Right forelimb (tissue), 1 donor: ENCODE measurements at regions not wholly inside any gene's neighbourhood (a gene's known extent, or its start where the extent isn't known, plus 50 kb on each side); places are given as distances from the start of the nearest gene placed in this dataset.
"Not testable (repeated sequence)": the region's sequence is repeated elsewhere in the genome, so short reads cannot be mapped to it uniquely, and the experiment has no call there.

Experiments used
- DNase-seq: peaks from one replicate; pipeline ENCODE4 v3.0.0-alpha.2; 2018

GRCh38 chr1:172931761-172932160 is 119.0 kb downstream of the TNFSF18 start:
- DNase-seq, result no peak

- no peak for DNase-seq
Observed at GRCh38 chr1:172932981-172933380, 117.8 kb downstream of the TNFSF18 start.

- DNase-seq, result no peak
Observed at GRCh38 chr1:172934417-172934762, 116.4 kb downstream of the TNFSF18 start.

GRCh38 chr1:172935062-172935592 is 115.6 kb downstream of the TNFSF18 start:
- DNase-seq, result no peak

- no peak for DNase-seq
Observed at GRCh38 chr1:172936088-172936645, 114.6 kb downstream of the TNFSF18 start.

GRCh38 chr1:172938681-172939080 is 112.1 kb downstream of the TNFSF18 start:
- DNase-seq, result no peak

GRCh38 chr1:172939475-172939874 is 111.3 kb downstream of the TNFSF18 start:
- DNase-seq, result no peak

- DNase-seq, result no peak
Observed at GRCh38 chr1:172940174-172940855, 110.4 kb downstream of the TNFSF18 start.

- no peak for DNase-seq
Observed at GRCh38 chr1:172941471-172941870, 109.3 kb downstream of the TNFSF18 start.

GRCh38 chr1:172941945-172942344 is 108.8 kb downstream of the TNFSF18 start:
- no peak for DNase-seq

GRCh38 chr1:172943138-172943537 is 107.6 kb downstream of the TNFSF18 start:
- not testable (repeated sequence) for DNase-seq

GRCh38 chr1:172944931-172945330 is 105.8 kb downstream of the TNFSF18 start:
- DNase-seq, result no peak

- no peak for DNase-seq
Observed at GRCh38 chr1:172946814-172947507, 103.8 kb downstream of the TNFSF18 start.

GRCh38 chr1:172948457-172948856 is 102.3 kb downstream of the TNFSF18 start:
- DNase-seq, result no peak

GRCh38 chr1:172949096-172949495 is 101.6 kb downstream of the TNFSF18 start:
- DNase-seq, result no peak

- no peak for DNase-seq
Observed at GRCh38 chr1:172950528-172950927, 100.2 kb downstream of the TNFSF18 start.

GRCh38 chr1:172951730-172952365 is 98.9 kb downstream of the TNFSF18 start:
- no peak for DNase-seq

GRCh38 chr1:172952516-172952915 is 98.2 kb downstream of the TNFSF18 start:
- no peak for DNase-seq

- no peak for DNase-seq
Observed at GRCh38 chr1:172954476-172955150, 96.1 kb downstream of the TNFSF18 start.

GRCh38 chr1:172955161-172955815 is 95.5 kb downstream of the TNFSF18 start:
- DNase-seq, result no peak

- DNase-seq, result no peak
Observed at GRCh38 chr1:172956871-172957270, 93.9 kb downstream of the TNFSF18 start.

GRCh38 chr1:172957491-172957890 is 93.2 kb downstream of the TNFSF18 start:
- no peak for DNase-seq
